K562 (cell line): ENCODE measurements at regions not wholly inside any gene's neighbourhood (a gene's known extent, or its start where the extent isn't known, plus 50 kb on each side); places are given as distances from the start of the nearest gene placed in this dataset.

Experiments
- CBX2 ChIP-seq: fragments of 200-600 bp; sonication (generic); IDR thresholded peaks from one replicate; pipeline ENCODE4 v1.6.1; 2012; ENCODE audit warnings: mild to moderate bottlenecking, low read length, inconsistent platforms; ENCODE audit not compliant: insufficient read depth, poor library complexity, severe bottlenecking
- KDM2B ChIP-seq: fragments of 250-450 bp; sonication (Bioruptor Pico); IDR thresholded peaks from 2 replicates; pipeline ENCODE4 v1.8.0; 2021; ENCODE audit warnings: mild to moderate bottlenecking, moderate library complexity
- ZFX ChIP-seq: sonication (generic); formaldehyde crosslinking; IDR thresholded peaks from 2 replicates; pipeline ENCODE4 v1.8.0; 2022; ENCODE audit warnings: mild to moderate bottlenecking, missing genetic modification reagents, moderate library complexity
- TF ChIP-seq, protein P1 (sequence below), 2 experiments: IDR thresholded peaks; 2 replicates each; pipeline ENCODE4 v1.6.1; 2012; ENCODE audit warnings: improper control_type of control experiment in 2 of 2, low read depth in 2 of 2, low read length in 2 of 2, borderline replicate concordance in 1 of 2

GRCh38 chr2:34907812-34908211 is 1308.7 kb upstream of the FAM98A start:
- no peak for TF ChIP-seq KDM2B (CRISPR knock-in tag)
- TF ChIP-seq, protein P1, sequence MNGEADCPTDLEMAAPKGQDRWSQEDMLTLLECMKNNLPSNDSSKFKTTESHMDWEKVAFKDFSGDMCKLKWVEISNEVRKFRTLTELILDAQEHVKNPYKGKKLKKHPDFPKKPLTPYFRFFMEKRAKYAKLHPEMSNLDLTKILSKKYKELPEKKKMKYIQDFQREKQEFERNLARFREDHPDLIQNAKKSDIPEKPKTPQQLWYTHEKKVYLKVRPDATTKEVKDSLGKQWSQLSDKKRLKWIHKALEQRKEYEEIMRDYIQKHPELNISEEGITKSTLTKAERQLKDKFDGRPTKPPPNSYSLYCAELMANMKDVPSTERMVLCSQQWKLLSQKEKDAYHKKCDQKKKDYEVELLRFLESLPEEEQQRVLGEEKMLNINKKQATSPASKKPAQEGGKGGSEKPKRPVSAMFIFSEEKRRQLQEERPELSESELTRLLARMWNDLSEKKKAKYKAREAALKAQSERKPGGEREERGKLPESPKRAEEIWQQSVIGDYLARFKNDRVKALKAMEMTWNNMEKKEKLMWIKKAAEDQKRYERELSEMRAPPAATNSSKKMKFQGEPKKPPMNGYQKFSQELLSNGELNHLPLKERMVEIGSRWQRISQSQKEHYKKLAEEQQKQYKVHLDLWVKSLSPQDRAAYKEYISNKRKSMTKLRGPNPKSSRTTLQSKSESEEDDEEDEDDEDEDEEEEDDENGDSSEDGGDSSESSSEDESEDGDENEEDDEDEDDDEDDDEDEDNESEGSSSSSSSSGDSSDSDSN (IDR thresholded peaks at IDR 0.05; ENCODE audit: borderline replicate concordance in 1 of 2, low read depth in 2 of 2, low read length in 2 of 2) = no peak
- no peak for TF ChIP-seq CBX2
- no peak for TF ChIP-seq ZFX (CRISPR knock-in tag)
